ENCODE measurements at regions not wholly inside any gene's neighbourhood (a gene's known extent, or its start where the extent isn't known, plus 50 kb on each side); places are given as distances from the start of the nearest gene placed in this dataset.

- no peak for TF ChIP-seq CTCF (conservative IDR thresholded peaks at IDR 0.05; ENCODE audit: low read depth)
- POLR2A ChIA-PET (ENCODE audit: low non-redundant PET) = no interaction called here
- no peak overlapping the region for H3K27ac ChIP-seq
- DNase-seq (ENCODE audit: low spot score) = no peak
- CTCF ChIA-PET = interaction anchor here (0.6 to 0.8 kb wide), 3 partner anchors 12 to 34 kb away, joined by 3 to 4 read pairs (median 4); no protein-coding TSS in a partner anchor
These were observed 321.7 kb upstream of the NR5A2 start for GRCh38 chr1:199705825-199706224.

GRCh38 chr1:199706826-199707606, 320.5 kb upstream of the NR5A2 start:
- H3K27ac ChIP-seq = no peak overlapping the region
- no peak for DNase-seq (ENCODE audit: low spot score)
- ChIA-PET POLR2A (ENCODE audit: low non-redundant PET) (no interaction called here), CTCF (interaction anchor here (0.6 kb wide), 2 partner anchors 18 to 709 kb away, joined by 3 to 6 read pairs; no protein-coding TSS in a partner anchor)
- TF ChIP-seq CTCF (conservative IDR thresholded peaks at IDR 0.05; ENCODE audit: low read depth) = no peak

DNA sequence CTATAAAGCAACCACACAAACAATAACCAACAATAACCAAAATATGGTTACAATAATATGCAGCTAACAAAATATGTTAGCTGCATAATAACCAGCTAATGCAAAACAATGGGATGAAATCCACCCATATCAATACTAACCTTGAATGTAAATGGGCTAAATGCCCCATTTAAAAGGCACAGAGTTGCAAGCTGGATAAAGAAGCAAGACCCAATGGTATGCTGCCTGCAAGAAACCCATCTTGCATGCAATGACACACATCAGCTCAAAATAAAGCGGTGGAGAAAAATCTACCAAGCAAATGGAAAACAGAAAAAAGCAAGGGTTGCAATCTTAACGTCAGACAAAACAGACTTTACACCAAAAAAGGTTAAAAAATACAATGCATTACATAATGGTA, 316.5 kb upstream of the NR5A2 start:
- no peak for DNase-seq (ENCODE audit: low spot score)
- CTCF ChIA-PET = no interaction called here
- POLR2A ChIA-PET (ENCODE audit: low non-redundant PET) = no interaction called here
- H3K27ac ChIP-seq = no peak overlapping the region
- TF ChIP-seq CTCF (conservative IDR thresholded peaks at IDR 0.05; ENCODE audit: low read depth) = no peak

DNA sequence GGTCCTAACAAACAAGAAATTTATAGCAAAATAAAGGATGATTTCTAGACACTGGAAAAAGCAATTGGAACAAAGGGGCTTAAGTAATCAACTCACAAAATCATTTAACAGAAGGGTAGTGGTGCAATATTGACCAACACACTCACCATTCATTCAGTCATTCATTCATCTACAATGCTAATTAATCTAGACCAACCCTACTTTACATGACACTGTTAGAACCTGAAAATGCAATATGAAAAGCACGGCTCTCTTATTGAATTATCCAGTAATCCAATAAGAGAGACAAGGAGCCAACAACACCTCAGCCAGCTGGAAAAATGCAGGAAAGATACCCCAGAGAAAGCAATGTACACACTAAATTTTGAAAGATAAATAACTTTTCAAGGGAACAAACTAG, 310.8 kb upstream of the NR5A2 start:
- H3K27ac ChIP-seq = no peak overlapping the region
- no peak for DNase-seq (ENCODE audit: low spot score)
- ChIA-PET POLR2A (ENCODE audit: low non-redundant PET) (no interaction called here), CTCF (interaction anchor here (0.6 kb wide), 1 partner anchor 96 kb away, joined by 4 read pairs; no protein-coding TSS in a partner anchor)
- TF ChIP-seq CTCF (conservative IDR thresholded peaks at IDR 0.05; ENCODE audit: low read depth) = no peak

DNA sequence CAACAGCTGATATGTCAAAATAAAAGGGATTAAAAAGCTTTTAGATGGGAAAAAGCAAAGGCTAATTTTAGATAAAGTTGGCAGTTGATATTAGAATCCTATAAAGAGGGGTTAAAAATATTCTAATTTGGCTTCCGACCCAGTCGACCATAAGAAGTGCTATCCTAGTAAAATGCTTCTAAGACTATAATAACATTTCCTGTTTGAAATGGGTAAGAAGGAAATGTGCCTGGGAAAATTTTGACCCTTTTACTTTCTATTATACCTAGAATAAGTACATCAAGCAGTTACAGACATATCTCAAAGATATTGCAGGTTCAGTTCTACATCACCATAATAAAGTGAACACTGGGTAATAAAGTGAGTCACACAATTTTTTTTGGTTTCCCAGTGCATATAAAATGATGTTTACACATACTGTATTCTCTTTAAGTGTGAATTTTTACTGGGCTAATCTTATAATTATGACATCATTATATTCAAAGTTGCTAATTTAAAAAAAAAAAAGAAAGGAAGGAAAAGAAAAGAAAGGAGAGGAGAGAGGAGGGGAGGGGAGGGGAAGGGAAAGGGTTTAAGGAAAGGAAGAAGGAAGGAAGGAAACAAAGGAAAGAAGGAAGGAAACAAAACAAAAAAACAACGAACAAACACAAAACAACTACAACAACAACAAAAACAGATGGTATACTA, 308.2 kb upstream of the NR5A2 start:
- ChIA-PET POLR2A (ENCODE audit: low non-redundant PET) (no interaction called here), CTCF (interaction anchor here (0.6 to 1.2 kb wide), 5 partner anchors 11 to 404 kb away, joined by 3 to 5 read pairs (median 4); no protein-coding TSS in a partner anchor)
- no peak for DNase-seq (ENCODE audit: low spot score)
- H3K27ac ChIP-seq = no peak overlapping the region
- no peak for TF ChIP-seq CTCF (conservative IDR thresholded peaks at IDR 0.05; ENCODE audit: low read depth)

- H3K27ac ChIP-seq = no peak overlapping the region
- CTCF ChIA-PET = no interaction called here
- POLR2A ChIA-PET (ENCODE audit: low non-redundant PET) = no interaction called here
- no peak for TF ChIP-seq CTCF (conservative IDR thresholded peaks at IDR 0.05; ENCODE audit: low read depth)
- DNase-seq (ENCODE audit: low spot score) = no peak
These were observed 307.0 kb upstream of the NR5A2 start for GRCh38 chr1:199720496-199720895.
